Daoy (cell line): ENCODE measurements at regions not wholly inside any gene's neighbourhood (a gene's known extent, or its start where the extent isn't known, plus 50 kb on each side); places are given as distances from the start of the nearest gene placed in this dataset.

ENCODE experiments used
- DNase-seq: peaks from one replicate; pipeline ENCODE4 v3.0.0-alpha.2; 2015; ENCODE audit warnings: low read depth

- no peak for DNase-seq
These were observed 247.0 kb downstream of the WDR11 start for GRCh38 chr10:121098211-121098610.

DNA sequence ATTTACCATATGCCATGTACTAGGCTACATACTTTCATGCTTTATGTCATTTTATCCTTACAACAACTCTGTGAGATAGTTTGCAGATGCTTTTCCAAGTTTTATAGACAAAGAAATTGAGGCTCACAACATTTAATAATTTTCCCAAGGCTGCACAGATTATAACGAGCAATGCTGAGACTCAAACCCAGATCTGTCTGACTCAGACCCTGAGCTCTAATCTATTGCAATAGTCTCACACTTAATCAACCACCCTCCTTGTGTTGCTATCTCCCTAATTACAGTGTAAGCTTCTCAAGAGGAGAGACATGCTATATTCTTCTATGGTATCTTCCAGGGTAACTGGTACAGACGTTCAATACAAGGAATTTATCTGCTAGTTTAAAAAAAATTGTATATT lies 247.6 kb downstream of the WDR11 start:
- DNase-seq: no peak

- no peak for DNase-seq
These were observed 248.0 kb downstream of the WDR11 start for GRCh38 chr10:121099181-121099580.

GRCh38 chr10:121099592-121099991 lies 248.4 kb downstream of the WDR11 start:
- no peak for DNase-seq

DNA sequence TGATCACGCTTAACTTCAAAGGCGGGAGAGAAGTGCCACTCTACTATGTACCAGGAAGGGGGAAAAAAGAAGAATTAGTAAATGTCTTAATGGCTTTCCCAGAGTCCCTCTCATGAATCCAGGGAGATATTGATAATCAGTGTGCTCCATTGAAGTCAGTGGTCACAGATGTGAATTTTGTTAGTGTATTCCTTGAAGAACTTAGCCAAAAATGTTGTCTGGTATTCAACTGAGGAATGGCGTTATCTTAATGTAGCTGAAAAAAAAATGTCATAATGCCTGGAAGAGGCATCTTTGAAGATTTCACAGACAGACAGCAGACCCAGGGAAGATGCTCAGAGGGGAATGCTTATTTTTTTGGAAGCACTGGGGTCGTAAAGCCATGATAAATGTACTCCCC lies 250.4 kb downstream of the WDR11 start:
- DNase-seq: no peak

DNA sequence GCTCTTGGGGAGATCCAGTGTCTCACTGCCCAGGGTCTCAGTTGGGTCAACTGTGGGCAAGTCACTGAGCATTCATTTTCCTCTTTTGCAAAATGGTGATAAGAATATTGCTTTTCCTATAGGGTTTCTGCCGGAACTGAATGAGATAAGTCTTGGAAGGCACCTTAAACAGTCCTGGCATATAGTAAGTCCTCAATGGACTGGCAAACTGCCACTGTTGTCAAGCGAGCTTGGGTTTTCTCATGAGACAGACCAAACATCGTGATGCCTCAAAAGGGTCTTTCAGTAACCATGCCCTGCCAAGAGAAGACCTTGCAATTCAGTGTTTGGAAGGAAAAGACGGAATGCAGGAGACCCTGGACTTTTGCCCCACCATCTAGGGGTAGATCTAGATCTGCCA lies 251.5 kb downstream of the WDR11 start:
- no peak for DNase-seq

DNA sequence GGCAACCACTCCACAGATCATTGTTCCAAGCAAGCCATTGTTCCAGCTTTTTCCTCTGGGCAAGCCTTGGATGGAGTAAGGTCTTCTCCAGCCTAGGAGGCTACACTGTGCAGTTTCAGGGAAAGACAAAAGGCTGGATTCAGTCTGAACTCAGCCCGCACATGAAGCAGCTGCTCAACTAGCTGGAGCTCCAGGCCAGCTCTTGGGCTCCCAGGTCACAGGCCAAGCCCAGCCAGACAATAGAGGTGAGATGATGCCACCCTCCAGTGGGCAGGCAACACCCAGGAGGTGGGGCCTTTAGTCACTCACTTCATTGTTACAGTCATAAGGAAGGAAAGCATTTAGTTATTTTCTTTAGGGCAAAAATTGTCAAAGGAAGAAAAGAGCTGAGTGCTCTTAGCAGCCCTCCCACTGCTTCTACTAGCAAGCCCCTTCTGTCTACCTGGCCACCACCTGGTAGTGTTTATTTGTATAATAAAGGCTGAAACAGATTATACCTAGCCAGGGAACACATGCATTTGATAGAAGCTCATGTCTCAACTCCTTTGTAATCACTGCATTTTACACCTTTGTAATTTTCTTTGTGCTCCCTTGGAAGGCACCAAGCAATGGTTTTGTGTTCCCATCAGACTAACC lies 253.4 kb downstream of the WDR11 start:
- DNase-seq: no peak

DNA sequence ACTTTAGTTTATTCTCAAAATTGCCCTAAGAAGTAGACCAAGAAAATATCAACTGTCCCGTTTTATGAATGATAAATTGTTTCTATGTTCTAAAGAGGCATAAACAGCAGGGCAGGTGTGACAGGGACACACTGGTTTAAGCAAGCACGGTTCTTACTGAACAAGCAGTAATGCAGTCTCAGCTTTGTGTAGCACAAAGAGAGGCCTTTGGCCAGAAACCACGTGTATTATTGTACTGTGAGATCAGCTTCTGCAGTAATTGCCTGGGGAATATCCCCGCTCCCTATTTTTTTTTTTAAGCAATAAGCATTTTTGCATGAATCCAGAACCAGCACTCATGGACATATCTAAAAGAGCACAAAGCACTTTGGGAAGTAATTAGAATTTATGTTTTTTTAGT lies 255.4 kb downstream of the WDR11 start:
- no peak for DNase-seq

DNA sequence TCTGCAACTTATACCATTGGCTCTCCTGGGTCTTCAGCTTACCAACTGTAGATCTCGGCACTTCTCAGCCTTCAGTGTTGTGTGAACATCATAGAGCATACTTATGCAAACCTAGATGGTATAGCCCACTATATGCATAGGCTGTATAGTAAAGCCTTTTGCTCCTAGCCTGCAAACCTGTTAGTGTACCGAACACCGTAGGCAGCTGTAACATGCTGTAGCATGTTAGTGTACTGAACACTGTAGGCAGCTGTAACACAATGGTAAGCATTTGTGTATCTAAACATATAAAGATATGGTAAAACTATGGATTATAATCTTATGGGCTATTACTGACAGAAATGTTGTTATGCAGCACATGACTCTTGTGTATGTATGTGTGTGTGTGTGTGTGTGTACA lies 256.9 kb downstream of the WDR11 start:
- DNase-seq: no peak

DNA sequence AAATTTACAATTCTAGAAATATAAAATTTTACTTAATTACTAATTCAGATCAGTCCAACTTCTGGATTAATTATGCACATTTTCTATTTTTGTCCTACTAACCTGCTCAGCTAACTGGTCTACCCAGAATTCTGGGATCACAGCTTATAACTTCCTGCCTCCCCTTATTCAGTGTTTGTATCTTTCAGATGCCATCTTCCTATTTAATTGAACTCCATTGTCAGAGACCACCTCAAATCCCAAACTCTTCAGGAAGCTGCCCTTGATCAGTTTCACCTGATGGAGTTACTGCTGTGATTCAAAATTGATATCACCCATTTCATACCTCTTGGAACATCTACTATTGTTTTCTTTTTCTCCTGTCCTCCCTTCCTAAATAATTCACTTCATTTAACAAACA lies 259.2 kb downstream of the WDR11 start:
- no peak for DNase-seq

GRCh38 chr10:121112136-121112535 lies 261.0 kb downstream of the WDR11 start:
- no peak for DNase-seq

- no peak for DNase-seq
These were observed 261.6 kb downstream of the WDR11 start for GRCh38 chr10:121112579-121113384.

DNA sequence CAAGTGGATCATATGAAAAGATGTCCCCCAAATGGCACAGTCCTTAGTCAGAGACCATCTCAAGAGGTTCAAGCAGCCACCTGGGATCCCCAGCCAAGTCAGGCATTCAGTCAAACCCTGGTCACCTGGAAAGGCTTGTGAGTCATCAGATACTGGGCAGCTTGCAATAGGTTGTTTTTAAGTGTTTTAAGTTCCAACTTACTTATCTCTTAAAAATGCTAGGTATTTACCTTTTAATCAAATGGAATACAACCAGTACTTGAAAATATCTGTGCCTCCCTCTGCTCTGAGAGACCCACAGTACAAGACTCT lies 262.2 kb downstream of the WDR11 start:
- peak; percentile 4 for DNase-seq

DNA sequence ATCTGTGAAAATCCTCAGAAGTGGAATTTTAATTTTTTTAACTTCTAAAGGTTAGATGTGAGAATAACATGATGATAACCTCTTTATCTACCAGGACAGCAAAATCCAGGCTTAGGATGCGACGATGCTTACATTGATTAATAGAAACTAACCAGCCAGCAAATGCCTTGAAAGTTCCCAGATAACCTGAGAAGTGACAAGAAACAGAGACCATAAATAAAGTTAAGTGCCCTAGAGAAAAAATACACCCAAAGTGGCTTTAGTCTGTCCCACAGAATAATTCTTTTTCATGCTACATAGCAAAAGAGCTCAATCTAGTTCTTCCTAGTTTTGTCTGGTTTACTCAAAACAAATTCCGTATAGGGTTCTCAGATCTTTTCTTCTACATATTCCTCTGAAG lies 262.7 kb downstream of the WDR11 start:
- DNase-seq: no peak

DNA sequence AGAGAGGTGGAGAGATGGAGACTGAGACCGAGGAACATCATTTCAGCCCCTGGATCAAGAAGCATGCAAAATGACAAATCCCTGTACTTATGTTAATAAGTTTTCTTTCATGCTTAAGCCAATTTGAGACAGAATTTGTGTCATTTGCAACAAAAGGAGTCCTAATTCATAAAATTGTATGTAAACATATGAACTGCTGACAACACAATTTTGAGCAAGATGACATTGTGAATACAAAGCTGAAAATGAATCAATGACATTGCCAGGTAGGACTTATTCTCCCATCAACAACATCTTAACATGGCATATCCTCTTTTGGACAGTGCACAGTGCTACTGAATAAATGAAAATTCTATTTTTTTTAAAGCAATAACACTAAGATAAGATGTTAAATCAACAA lies 264.0 kb downstream of the WDR11 start:
- DNase-seq: no peak

DNA sequence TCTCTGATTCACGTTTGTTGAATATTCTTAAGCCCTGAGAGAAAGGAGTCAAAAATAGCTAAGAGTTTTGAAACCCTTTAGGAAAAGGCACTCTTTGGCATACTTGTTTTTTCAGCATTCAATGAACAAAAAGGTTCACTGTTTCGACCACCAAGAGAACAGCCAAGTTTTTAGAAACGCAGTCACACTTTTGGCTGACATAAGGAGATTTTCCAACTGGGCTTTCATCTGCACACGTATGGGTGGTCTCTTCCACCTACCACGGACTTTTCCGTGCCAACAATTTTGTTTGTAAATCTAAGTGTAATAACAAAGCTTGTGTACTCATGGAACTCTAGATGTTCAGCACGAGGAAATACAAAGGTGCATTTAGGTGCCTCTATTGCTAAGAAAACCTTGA lies 270.3 kb downstream of the WDR11 start:
- no peak for DNase-seq

DNA sequence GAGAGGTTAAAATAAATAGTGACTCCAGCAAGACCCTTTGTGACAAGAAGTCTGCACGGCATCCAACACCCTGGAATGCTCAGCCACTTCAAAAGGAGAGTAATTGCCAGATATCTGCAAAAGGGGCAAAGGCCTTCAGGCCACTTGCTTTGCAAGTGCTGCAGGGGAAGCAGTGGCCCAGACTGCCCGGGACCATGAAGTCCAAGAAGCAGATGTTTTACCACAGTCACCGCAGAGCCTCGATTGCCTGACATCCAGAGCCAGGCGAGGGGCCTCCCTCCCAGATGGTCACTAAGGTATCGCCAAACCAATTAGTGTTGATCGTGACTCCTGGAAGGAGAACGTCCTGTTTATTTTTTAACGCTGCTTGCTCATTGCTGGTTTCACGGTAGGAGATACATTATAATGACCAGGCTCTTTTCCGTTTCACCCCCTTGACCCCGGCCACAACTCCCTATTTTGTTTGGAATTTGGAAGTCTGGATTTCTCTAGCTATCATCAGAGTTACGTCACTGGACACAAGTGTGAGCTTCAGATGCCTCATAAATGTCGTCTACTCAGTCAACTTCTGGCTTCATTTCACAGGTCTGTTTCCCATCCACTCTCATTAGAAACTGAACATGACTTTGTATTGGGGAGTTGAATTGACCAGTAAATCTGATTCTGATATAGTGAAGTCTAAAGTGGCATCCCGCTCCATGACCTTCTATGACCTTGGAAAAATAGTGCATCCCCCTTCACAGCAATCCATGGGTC lies 276.2 kb downstream of the WDR11 start:
- DNase-seq: no peak

- DNase-seq: no peak
These were observed 277.0 kb downstream of the WDR11 start for GRCh38 chr10:121128164-121128563.

GRCh38 chr10:121129266-121129665 lies 278.1 kb downstream of the WDR11 start:
- no peak for DNase-seq

DNA sequence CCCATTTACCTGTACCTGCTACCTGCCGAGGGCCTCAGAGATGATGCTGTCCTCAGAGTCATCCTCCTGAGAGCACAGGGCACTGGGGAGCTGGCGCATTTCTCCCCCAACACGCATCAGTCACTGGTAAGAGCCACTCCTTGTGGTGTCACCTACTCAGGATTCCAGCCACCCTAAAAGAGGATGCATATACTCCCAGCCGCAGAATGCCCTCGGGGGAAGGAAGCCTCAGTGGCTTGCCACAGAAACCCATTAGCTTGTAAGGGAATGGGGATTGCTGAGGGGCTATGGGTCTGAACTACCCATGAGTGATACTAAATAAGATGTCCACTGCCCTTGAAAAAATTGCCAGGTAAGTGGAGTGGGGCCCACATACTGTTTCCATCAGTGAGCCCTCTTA lies 279.2 kb downstream of the WDR11 start:
- DNase-seq: no peak

DNA sequence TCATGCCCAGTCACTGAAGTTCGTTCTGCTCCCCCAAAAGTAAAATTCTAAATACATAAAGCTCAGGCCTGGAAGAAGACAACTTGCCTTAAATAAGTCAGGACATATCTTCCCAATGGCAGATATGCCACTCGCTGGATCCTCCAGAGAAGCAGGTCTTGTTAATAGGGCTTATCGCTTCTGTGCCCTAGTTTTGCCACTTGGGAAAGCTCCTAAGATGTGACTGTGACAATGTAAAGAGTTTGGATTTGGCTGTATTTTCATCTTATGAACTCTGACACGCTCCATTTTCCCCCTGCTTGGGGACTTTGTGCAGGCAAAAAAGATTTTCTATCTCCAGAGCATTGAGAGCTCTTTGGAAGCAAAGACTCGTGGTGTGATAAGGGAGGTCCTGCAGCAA lies 279.9 kb downstream of the WDR11 start:
- no peak for DNase-seq

DNA sequence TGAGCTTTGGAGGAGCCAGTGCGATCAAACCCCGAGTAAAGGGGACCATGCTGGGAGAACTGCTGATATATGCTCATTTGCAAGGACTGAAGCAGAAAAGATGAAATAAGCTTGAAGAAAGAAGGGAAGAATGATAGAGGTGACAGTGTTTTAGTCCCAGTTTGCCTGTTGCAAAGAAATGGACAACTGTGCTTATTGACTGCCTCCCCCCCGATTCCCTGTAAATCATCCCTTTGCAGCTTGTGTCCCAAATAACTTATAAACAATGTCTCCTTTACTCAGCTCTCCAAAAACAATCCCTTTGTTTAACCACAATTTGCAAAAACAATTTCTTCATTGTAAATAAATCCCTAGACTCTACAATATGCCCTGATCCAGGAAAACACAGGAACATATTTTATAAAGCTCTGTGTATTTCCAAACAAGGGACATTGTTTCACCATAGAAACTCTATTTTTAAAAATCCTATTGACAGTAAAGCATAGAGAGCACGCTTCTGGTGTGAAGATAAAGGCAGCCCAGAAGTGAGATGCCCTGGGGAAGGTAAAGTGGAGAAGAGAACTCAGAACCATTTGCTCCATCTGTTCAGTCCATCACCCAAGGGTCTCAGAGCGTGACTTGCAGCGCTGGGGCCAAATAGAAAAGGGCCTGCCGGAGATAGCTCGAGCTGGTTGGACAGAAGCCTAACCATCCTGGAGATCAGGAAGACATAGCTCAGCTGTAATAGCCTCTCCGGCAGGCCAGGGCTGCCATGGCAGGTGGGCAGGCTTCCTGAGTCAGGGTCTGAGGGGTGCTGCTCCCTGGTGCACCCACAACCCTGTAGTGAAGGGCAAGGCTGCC lies 280.5 kb downstream of the WDR11 start:
- no peak for DNase-seq
